ENCODE measurements at regions not wholly inside any gene's neighbourhood (a gene's known extent, or its start where the extent isn't known, plus 50 kb on each side); places are given as distances from the start of the nearest gene placed in this dataset.

DNA sequence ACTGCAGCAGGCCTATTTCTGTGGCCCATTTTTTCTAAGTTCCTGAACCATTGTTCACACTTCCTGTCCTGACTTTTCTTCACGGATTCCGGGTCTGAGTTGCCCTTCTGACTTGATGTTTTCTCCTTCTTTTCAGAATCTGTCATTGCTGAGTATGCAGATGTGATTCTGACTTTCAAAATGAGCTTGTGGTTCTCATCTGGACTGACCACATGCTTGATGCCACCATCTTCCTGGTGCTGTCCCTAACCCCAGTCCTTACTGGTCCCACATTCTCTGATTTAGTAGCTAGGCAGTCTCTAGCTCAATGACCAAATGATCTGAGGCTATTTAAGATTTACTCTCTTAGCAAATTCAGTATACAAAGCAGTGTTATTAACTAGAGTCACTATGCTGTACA, 822.3 kb upstream of the TENM3 start:
- Histone ChIP-seq H3K4me3 (no peak overlapping the region), H3K4me1 (no peaks in the 10 kb centered on the region), H3K27ac (no peak overlapping the region), H3K9me3 (no peaks in the 10 kb centered on the region), H3K27me3 (no peaks in the 10 kb centered on the region), H3K36me3 (no peaks in the 10 kb centered on the region)
- DNase-seq (ENCODE audit: low spot score in 2 of 2) = no peak
- TF ChIP-seq POLR2A (IDR thresholded peaks at IDR 0.05) (no peak), POLR2AphosphoS5 (IDR thresholded peaks at IDR 0.05) (no peak), EP300 (IDR thresholded peaks at IDR 0.05) (no peak)
- TF ChIP-seq, protein P1, sequence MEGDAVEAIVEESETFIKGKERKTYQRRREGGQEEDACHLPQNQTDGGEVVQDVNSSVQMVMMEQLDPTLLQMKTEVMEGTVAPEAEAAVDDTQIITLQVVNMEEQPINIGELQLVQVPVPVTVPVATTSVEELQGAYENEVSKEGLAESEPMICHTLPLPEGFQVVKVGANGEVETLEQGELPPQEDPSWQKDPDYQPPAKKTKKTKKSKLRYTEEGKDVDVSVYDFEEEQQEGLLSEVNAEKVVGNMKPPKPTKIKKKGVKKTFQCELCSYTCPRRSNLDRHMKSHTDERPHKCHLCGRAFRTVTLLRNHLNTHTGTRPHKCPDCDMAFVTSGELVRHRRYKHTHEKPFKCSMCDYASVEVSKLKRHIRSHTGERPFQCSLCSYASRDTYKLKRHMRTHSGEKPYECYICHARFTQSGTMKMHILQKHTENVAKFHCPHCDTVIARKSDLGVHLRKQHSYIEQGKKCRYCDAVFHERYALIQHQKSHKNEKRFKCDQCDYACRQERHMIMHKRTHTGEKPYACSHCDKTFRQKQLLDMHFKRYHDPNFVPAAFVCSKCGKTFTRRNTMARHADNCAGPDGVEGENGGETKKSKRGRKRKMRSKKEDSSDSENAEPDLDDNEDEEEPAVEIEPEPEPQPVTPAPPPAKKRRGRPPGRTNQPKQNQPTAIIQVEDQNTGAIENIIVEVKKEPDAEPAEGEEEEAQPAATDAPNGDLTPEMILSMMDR (IDR thresholded peaks at IDR 0.05) = no peak
- 79% methylated on average over 2 of the region's 2 CpGs for WGBS

DNA sequence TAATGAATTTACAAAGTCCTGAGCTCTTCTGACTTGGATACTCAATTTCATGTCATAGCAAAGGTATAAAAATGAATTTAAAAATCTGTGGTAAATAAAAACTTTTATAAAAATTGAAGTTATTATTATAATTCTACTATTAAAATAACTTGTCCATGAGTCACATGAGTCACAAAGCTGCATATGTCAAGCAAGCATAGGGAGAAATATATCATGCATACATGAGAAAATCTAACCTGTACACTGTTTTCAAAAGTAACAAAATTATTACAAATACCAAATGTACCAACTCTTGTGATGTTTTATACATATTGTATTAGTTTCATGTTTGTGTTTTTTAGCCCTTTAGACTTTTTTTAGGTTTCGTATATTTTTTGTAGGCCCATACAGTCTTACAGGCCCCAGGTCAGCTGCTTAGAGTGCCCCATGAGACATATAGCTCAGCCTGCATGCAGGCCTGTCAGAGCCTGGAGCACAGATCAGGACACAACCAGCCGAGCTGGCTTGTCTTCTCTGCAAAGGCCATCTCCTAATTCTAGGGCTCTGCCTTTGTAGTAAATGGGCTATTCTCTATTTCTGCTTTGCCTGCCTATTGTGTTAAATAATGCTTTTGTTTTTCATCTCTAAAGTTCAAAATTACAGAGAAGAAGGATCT, 818.7 kb upstream of the TENM3 start:
- Histone ChIP-seq H3K27ac (no peak overlapping the region), H3K4me3 (no peak overlapping the region), H3K36me3 (no peaks in the 10 kb centered on the region), H3K27me3 (no peaks in the 10 kb centered on the region), H3K9me3 (no peaks in the 10 kb centered on the region), H3K4me1 (no peaks in the 10 kb centered on the region)
- DNase-seq (ENCODE audit: low spot score in 2 of 2) = no peak
- no peak for TF ChIP-seq EP300 (IDR thresholded peaks at IDR 0.05)
- no peak for TF ChIP-seq POLR2A (IDR thresholded peaks at IDR 0.05)
- TF ChIP-seq, protein P1 (IDR thresholded peaks at IDR 0.05) = no peak
- TF ChIP-seq POLR2AphosphoS5 (IDR thresholded peaks at IDR 0.05) = no peak
- 42% methylated on average over 2 of the region's 2 CpGs for WGBS

DNA sequence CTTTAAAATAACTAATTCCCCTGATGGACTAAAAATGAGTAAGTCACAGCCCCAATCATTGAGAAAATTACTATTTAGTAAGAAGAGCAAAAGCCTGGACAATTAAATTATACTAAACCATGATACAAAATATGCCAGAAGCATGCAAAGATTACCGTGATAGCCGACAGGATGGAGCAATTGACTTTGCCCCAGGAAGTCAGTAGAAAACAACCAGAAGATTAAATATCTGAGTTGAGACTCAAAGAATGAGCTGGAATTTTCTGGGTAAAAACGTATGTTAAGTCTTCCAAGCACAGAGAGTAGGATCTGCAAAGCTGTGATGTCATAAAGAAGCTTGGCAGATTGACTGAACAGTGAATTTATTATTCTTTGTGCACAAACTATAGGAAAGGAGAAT, 816.1 kb upstream of the TENM3 start:
- Histone ChIP-seq H3K9me3 (no peaks in the 10 kb centered on the region), H3K27me3 (no peaks in the 10 kb centered on the region), H3K36me3 (no peaks in the 10 kb centered on the region), H3K27ac (no peak overlapping the region), H3K4me3 (no peak overlapping the region), H3K4me1 (no peaks in the 10 kb centered on the region)
- WGBS = 52% methylated on average over 3 of the region's 3 CpGs
- DNase-seq (ENCODE audit: low spot score in 2 of 2) = no peak
- TF ChIP-seq POLR2A (IDR thresholded peaks at IDR 0.05) (no peak), EP300 (IDR thresholded peaks at IDR 0.05) (no peak), POLR2AphosphoS5 (IDR thresholded peaks at IDR 0.05) (no peak)
- TF ChIP-seq, protein P1 (IDR thresholded peaks at IDR 0.05) = no peak

DNA sequence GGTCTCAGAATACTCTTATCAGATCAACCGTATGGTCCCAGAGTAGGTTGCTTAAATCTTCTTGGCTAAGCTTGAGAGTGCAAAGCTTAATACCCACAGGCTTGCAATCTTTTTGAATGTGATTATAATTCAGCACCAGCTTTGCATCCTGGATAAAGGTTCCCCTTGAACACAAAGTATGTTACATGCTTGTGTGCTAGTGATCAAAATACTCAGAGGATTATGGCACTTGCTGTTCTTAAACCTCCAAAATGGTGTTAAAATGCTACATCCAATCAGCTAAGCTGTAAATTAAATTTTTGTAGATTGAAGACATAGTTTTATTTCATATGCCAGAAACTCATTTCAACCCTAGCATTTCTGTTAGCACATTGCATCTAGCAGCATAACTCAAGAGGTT, 812.2 kb upstream of the TENM3 start:
- Histone ChIP-seq H3K9me3 (no peaks in the 10 kb centered on the region), H3K4me3 (no peak overlapping the region), H3K27ac (no peak overlapping the region), H3K27me3 (no peaks in the 10 kb centered on the region), H3K36me3 (no peaks in the 10 kb centered on the region), H3K4me1 (no peaks in the 10 kb centered on the region)
- TF ChIP-seq EP300 (IDR thresholded peaks at IDR 0.05) (no peak), POLR2A (IDR thresholded peaks at IDR 0.05) (no peak), POLR2AphosphoS5 (IDR thresholded peaks at IDR 0.05) (no peak)
- TF ChIP-seq, protein P1 (IDR thresholded peaks at IDR 0.05) = no peak
- whole genome bisulfite sequencing = 32% methylated on average over 1 of the region's 1 CpG
- DNase-seq (ENCODE audit: low spot score in 2 of 2) = no peak

DNA sequence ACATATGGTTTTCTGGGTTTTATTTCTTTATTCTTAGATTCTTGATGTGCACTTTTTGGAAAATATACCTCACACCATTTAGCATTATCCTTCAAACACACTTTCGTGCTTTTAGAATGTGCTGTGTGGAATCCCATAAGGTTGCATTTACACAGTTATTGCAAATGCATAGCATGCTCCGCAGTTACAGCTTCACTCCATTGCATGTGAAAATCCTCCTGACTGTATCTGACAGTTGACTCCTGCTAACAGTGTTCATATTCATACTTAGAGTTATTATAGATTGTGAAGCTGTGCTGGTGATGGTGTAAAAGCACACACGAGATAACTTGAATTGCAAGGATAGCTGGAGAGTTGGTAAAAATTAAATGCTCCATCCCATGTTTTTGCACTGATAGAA, 811.5 kb upstream of the TENM3 start:
- no peak for DNase-seq (ENCODE audit: low spot score in 2 of 2)
- Histone ChIP-seq H3K4me1 (no peaks in the 10 kb centered on the region), H3K9me3 (no peaks in the 10 kb centered on the region), H3K27me3 (no peaks in the 10 kb centered on the region), H3K4me3 (no peak overlapping the region), H3K27ac (no peak overlapping the region), H3K36me3 (no peaks in the 10 kb centered on the region)
- 81% methylated on average over 3 of the region's 3 CpGs for WGBS
- no peak for TF ChIP-seq POLR2A (IDR thresholded peaks at IDR 0.05)
- TF ChIP-seq, protein P1 (IDR thresholded peaks at IDR 0.05) = no peak
